Prostate gland (tissue), 2 donors: ENCODE measurements at regions not wholly inside any gene's neighbourhood (a gene's known extent, or its start where the extent isn't known, plus 50 kb on each side); places are given as distances from the start of the nearest gene placed in this dataset.

Source experiments
- CTCF ChIP-seq, 4 experiments: fragments of 200-600 bp in 2 of 4; fragments of 450-650 bp in 2 of 4; sonication (generic) in 2 of 4; IDR thresholded peaks; 1 replicate in 3 of 4; 2 replicates in 1 of 4; pipeline ENCODE4 v1.5.1; 2016 to 2019; ENCODE audit warnings: antibody characterized with exemption in 4 of 4, mild to moderate bottlenecking in 2 of 4, moderate library complexity in 2 of 4
- POLR2A ChIP-seq: fragments of 450-650 bp; IDR thresholded peaks from one replicate; pipeline ENCODE4 v1.6.1; 2016; ENCODE audit warnings: antibody characterized with exemption, mild to moderate bottlenecking
- POLR2AphosphoS5 ChIP-seq: sonication (generic); formaldehyde crosslinking; IDR thresholded peaks from one replicate; pipeline ENCODE4 v1.6.1; 2017; ENCODE audit warnings: antibody characterized with exemption

GRCh38 chr9:38211002-38211401, 142.0 kb upstream of the SHB start:
- TF ChIP-seq CTCF (IDR thresholded peaks at IDR 0.05) = no peak
- TF ChIP-seq POLR2A = no peak
- TF ChIP-seq POLR2AphosphoS5 = no peak
